ENCODE measurements at regions not wholly inside any gene's neighbourhood (a gene's known extent, or its start where the extent isn't known, plus 50 kb on each side); places are given as distances from the start of the nearest gene placed in this dataset.

DNA sequence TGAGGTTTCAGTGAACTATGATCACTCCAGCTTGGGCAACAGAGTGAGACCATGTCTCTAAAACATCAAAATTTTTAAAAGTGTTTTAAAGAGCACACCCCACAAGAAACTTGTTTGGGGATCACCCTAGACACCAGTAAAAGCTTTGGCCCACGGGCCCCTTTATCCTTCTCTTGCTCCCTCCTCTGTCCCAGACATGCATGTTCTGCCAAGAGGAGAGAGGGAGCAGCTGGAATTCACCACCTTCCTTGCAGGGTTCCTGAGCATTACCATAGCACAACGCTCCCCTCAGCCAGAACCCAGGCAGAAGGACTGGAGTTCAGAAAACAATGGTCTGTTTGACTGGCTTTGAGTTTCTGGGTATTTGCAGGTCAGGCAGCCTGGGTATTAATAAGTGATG is 214.3 kb upstream of the CDH5 start:
- no peaks in the 10 kb centered on the region for H3K36me3 ChIP-seq
- intact Hi-C loops (cut with DNase I), result no loop called here
- H3K4me3 ChIP-seq (replicated peaks in 1 of 3), result no peak overlapping the region
- no peak for DNase-seq
- H3K4me1 ChIP-seq, result no peaks in the 10 kb centered on the region
- no peaks in the 10 kb centered on the region for H3K27me3 ChIP-seq
- no peak overlapping the region for H3K27ac ChIP-seq
- TF ChIP-seq, protein P1, sequence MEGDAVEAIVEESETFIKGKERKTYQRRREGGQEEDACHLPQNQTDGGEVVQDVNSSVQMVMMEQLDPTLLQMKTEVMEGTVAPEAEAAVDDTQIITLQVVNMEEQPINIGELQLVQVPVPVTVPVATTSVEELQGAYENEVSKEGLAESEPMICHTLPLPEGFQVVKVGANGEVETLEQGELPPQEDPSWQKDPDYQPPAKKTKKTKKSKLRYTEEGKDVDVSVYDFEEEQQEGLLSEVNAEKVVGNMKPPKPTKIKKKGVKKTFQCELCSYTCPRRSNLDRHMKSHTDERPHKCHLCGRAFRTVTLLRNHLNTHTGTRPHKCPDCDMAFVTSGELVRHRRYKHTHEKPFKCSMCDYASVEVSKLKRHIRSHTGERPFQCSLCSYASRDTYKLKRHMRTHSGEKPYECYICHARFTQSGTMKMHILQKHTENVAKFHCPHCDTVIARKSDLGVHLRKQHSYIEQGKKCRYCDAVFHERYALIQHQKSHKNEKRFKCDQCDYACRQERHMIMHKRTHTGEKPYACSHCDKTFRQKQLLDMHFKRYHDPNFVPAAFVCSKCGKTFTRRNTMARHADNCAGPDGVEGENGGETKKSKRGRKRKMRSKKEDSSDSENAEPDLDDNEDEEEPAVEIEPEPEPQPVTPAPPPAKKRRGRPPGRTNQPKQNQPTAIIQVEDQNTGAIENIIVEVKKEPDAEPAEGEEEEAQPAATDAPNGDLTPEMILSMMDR (IDR thresholded peaks at IDR 0.05), result no peak
- TF ChIP-seq POLR2A (IDR thresholded peaks at IDR 0.05), result no peak
- no peaks in the 10 kb centered on the region for H3K9me3 ChIP-seq
- WGBS, 2 donors, result 83 to 94% methylated on average over 2 of the region's 2 CpGs

DNA sequence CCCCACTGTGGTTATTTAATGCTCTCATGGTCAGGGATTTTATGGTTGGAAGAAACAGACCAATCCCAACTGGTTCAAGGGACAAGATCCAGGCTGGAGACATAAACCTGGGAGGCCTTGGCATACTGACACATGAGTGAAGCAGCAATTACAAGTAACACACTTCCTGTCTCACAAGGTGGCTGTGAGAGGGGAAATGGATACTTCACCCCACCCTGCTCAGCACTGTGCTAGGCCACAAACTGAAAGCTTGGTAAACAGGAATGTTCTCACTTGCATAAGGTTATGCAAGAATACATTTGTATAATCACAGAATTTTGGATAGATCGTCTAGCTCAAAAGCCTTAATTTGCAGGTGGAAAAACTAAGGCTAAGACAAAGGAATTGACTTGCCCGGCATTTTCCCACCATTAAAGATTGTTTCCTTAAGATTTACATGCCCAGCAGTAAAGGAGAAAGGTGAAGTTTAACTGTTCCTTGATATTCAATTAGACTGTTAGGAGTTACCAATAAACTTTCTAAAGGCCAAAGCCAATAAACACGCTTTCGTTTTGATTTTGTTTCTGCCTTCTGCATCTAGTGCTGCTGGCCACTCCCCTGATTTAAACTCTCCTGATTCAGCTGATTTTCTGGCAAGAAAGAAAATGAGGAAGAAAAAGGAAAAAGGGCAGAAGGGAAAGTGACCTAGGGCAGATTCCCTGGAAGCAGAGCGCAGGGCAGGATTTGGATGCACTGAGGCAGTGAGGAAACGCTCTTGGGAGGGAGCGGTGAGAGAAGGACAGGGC is 215.6 kb upstream of the CDH5 start:
- no peak for DNase-seq
- TF ChIP-seq POLR2A (IDR thresholded peaks at IDR 0.05), result no peak
- intact Hi-C loops (cut with DNase I), result no loop called here
- no peaks in the 10 kb centered on the region for H3K9me3 ChIP-seq
- WGBS, 2 donors, result 83 to 86% methylated on average over 7 of the region's 7 CpGs
- H3K36me3 ChIP-seq, result no peaks in the 10 kb centered on the region
- H3K27ac ChIP-seq, result no peak overlapping the region
- H3K4me3 ChIP-seq (replicated peaks in 1 of 3), result no peak overlapping the region
- H3K27me3 ChIP-seq, result no peaks in the 10 kb centered on the region
- no peaks in the 10 kb centered on the region for H3K4me1 ChIP-seq

DNA sequence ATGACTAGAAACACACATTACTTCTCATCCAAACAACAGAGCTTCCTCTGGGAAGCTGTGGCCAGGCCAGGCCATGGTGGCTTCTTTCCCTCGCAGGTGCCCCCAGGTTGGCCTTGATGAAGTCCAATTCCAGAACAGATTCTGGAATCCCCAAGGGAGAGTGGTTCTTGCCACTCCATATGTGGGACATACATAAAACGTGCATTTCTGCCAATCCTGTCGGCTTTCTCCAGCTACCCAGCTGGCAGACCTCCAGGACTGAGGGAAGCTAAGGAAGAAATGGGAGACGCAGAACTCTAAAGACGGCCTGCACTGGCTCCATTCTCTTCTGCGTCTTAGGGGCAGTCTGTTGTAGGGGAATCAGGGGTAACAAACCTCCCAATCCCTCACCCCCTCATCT is 219.2 kb upstream of the CDH5 start:
- H3K4me3 ChIP-seq (replicated peaks in 1 of 3), result no peak overlapping the region
- intact Hi-C loops (cut with DNase I), result no loop called here
- H3K27me3 ChIP-seq, result no peaks in the 10 kb centered on the region
- no peaks in the 10 kb centered on the region for H3K9me3 ChIP-seq
- WGBS, 2 donors, result 77 to 82% methylated on average over 6 of the region's 6 CpGs
- no peak for DNase-seq
- H3K36me3 ChIP-seq, result no peaks in the 10 kb centered on the region
- no peak overlapping the region for H3K27ac ChIP-seq
- TF ChIP-seq, protein P1 (IDR thresholded peaks at IDR 0.05), result no peak
- TF ChIP-seq POLR2A (IDR thresholded peaks at IDR 0.05), result no peak
- no peaks in the 10 kb centered on the region for H3K4me1 ChIP-seq

DNA sequence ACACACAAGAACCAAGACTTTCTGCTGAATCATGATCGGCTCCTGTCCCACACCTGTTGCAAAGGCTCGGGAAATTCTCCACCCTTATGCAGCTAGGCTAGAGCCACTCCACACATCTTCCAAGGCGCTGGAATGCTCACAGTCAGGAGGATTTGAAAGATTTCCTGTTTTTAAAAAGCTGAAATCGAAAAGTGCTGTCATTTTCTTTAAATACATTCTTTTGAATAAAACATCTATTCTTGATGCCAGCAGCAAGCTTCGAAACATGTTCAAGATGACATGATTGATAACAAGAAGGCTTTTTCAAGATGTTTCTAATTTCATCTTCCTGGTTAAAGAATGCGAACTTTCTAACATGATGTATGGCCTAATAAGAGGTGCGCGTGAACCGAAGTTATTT is 219.7 kb upstream of the CDH5 start:
- intact Hi-C loops (cut with DNase I), result no loop called here

DNA sequence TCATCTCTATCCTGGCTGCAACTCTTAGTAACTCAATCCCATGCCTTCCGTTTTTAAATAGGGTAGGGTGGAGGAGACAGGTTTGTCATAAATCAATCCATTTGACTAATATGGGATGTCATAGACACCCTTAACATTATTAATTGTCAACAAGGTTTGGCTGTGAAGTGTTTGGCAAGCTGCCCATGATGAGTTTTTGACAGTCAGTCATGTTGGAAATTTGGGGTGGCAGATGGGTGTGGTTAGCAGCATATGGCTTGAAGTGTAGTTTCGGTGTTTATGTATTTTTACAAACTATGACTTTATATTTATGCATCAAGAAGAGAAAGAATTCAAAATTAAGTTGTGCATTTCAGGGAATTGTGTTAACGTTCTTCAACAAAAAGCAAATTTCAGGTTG is 221.8 kb upstream of the CDH5 start:
- intact Hi-C loops (cut with DNase I), result no loop called here
- no peak for TF ChIP-seq POLR2A (IDR thresholded peaks at IDR 0.05)
- TF ChIP-seq, protein P1 (IDR thresholded peaks at IDR 0.05), result no peak
- Histone ChIP-seq H3K4me3 (replicated peaks in 1 of 3) (no peak overlapping the region), H3K4me1 (no peaks in the 10 kb centered on the region), H3K36me3 (no peaks in the 10 kb centered on the region), H3K27me3 (no peaks in the 10 kb centered on the region), H3K9me3 (no peaks in the 10 kb centered on the region), H3K27ac (no peak overlapping the region)
- no peak for DNase-seq
- 62 to 65% methylated on average over 3 of the region's 3 CpGs for WGBS, 2 donors

More for the DNA sequence above, 219.7 kb upstream of the CDH5 start:
- DNase-seq, result no peak
- no peaks in the 10 kb centered on the region for H3K4me1 ChIP-seq
- no peaks in the 10 kb centered on the region for H3K36me3 ChIP-seq
- no peaks in the 10 kb centered on the region for H3K9me3 ChIP-seq
- H3K27ac ChIP-seq, result no peak overlapping the region
- no peaks in the 10 kb centered on the region for H3K27me3 ChIP-seq
- no peak for TF ChIP-seq POLR2A (IDR thresholded peaks at IDR 0.05)
- TF ChIP-seq, protein P1 (IDR thresholded peaks at IDR 0.05), result no peak
- whole genome bisulfite sequencing, 2 donors, result 80 to 85% methylated on average over 9 of the region's 9 CpGs
- no peak overlapping the region for H3K4me3 ChIP-seq (replicated peaks in 1 of 3)
